Kidney (tissue), 13 donors: ENCODE measurements at regions not wholly inside any gene's neighbourhood (a gene's known extent, or its start where the extent isn't known, plus 50 kb on each side); places are given as distances from the start of the nearest gene placed in this dataset.

Experiments
- DNase-seq, 5 donors: peaks; one replicate each; pipeline ENCODE4 v3.0.0-alpha.2; 2013 to 2020
- FAIRE-seq: peaks from 2 replicates; lab custom pipeline; 2012; peaks lifted over from hg19 to GRCh38; lab: Jason Lieb, UNC
- H3K27ac ChIP-seq, 2 donors: one replicate each; pipeline ENCODE4 v1.7.0; 2013; ENCODE audit warnings: low read depth in 2 of 2, low read length in 2 of 2, inconsistent platforms in 1 of 2
- H3K27me3 ChIP-seq: one replicate; pipeline ENCODE4 v1.7.1; 2013; ENCODE audit warnings: low read length, inconsistent platforms; ENCODE audit not compliant: control insufficient read depth, insufficient read depth
- H3K36me3 ChIP-seq, 3 donors: one replicate each; pipeline versions ENCODE4 v1.7.0 to v1.7.1; 2013; ENCODE audit warnings: low read length in 3 of 3, control low read depth in 1 of 3, inconsistent platforms in 1 of 3; ENCODE audit not compliant: insufficient read depth in 3 of 3, control insufficient read depth in 2 of 3
- H3K4me1 ChIP-seq, 3 donors: one replicate each; pipeline versions ENCODE4 v1.7.0 to v1.7.1; 2013; ENCODE audit warnings: low read length in 3 of 3, inconsistent platforms in 1 of 3, low read depth in 1 of 3; ENCODE audit not compliant: control insufficient read depth in 2 of 3, insufficient read depth in 2 of 3
- H3K4me3 ChIP-seq, 3 donors: one replicate each; pipeline versions ENCODE4 v1.7.0 to v1.8.1; 2013; ENCODE audit warnings: low read length in 3 of 3, control low read depth in 1 of 3, inconsistent platforms in 1 of 3
- H3K9ac ChIP-seq, 3 donors: one replicate each; pipeline versions ENCODE4 v1.7.0 to v1.7.1; 2013; ENCODE audit warnings: low read length in 3 of 3, control low read depth in 1 of 3, inconsistent platforms in 1 of 3
- H3K9me3 ChIP-seq, 3 donors: one replicate each; pipeline versions ENCODE4 v1.7.0 to v1.7.1; 2013; ENCODE audit warnings: low read length in 3 of 3, control low read depth in 1 of 3, inconsistent platforms in 1 of 3; ENCODE audit not compliant: control insufficient read depth in 2 of 3, insufficient read depth in 1 of 3
- CTCF ChIP-seq: IDR thresholded peaks from 3 replicates; pipeline ENCODE4 v1.5.1; 2012; ENCODE audit warnings: mild to moderate bottlenecking, moderate library complexity, borderline replicate concordance; ENCODE audit not compliant: insufficient read depth; ENCODE audit errors: extremely low read depth
- intact Hi-C: fragments of 100-400 bp; cut with DNase I; formaldehyde crosslinking; loops from one replicate; pipeline ENCODE4 v1.11.1; 2022
- donor health status: control.
- donor health status: control.
- donor health status: control.
- donor health status: control.
- donor health status: control.
- donor health status: DM: yes; HTN: yes; CAD: no.
- donor health status: Normal renal cell carcinoma (clear cell type).

GRCh38 chr10:33880291-33880690 is 545.8 kb upstream of the NRP1 start:
- FAIRE-seq, result no peak
- Histone ChIP-seq H3K27ac (no peak overlapping the region), H3K36me3 (no peaks in the 10 kb centered on the region), H3K4me3 (no peak overlapping the region), H3K27me3 (no peaks in the 10 kb centered on the region), H3K4me1 (peaks cover 0 to 11% (median 3%) of the 10 kb centered on the region in 3 donors), H3K9ac (no peak overlapping the region), H3K9me3 (no peaks in the 10 kb centered on the region)
- no peak for TF ChIP-seq CTCF
- intact Hi-C loops, result no loop called here
- no peak for DNase-seq

GRCh38 chr10:33878238-33878786 is 543.8 kb upstream of the NRP1 start:
- Histone ChIP-seq H3K27ac (no peak overlapping the region), H3K9me3 (no peaks in the 10 kb centered on the region), H3K36me3 (no peaks in the 10 kb centered on the region), H3K27me3 (no peaks in the 10 kb centered on the region), H3K4me3 (no peak overlapping the region), H3K9ac (no peak overlapping the region), H3K4me1 (peaks cover 0 to 4% (median 0%) of the 10 kb centered on the region in 3 donors)
- DNase-seq (no peak), FAIRE-seq (no peak)
- intact Hi-C loops, result no loop called here
- no peak for TF ChIP-seq CTCF

- TF ChIP-seq CTCF, result no peak
- H3K4me1 ChIP-seq, result no peaks in the 10 kb centered on the region
- no peak for FAIRE-seq
- H3K9ac ChIP-seq, result no peak overlapping the region
- no peaks in the 10 kb centered on the region for H3K27me3 ChIP-seq
- intact Hi-C loops, result no loop called here
- H3K9me3 ChIP-seq, result no peaks in the 10 kb centered on the region
- no peaks in the 10 kb centered on the region for H3K36me3 ChIP-seq
- DNase-seq, result no peak
- H3K4me3 ChIP-seq, result no peak overlapping the region
- H3K27ac ChIP-seq, result no peak overlapping the region
Observed at GRCh38 chr10:33876584-33877400, 542.3 kb upstream of the NRP1 start.
